A673 (cell line): ENCODE measurements at regions not wholly inside any gene's neighbourhood (a gene's known extent, or its start where the extent isn't known, plus 50 kb on each side); places are given as distances from the start of the nearest gene placed in this dataset.

ENCODE experiments used
- CTCF ChIP-seq: fragments of 300-800, 200-600 bp; sonication (generic); conservative IDR thresholded peaks from 2 replicates; pipeline ENCODE4 v1.5.1; 2017; ENCODE audit warnings: low read depth, mild to moderate bottlenecking, antibody characterized with exemption, low read length, moderate library complexity, mixed read lengths
- EZH2 ChIP-seq: fragments of 200-600 bp; sonication (generic); IDR thresholded peaks from 2 replicates; pipeline ENCODE4 v1.6.1; 2017; ENCODE audit warnings: borderline replicate concordance, low read depth, mild to moderate bottlenecking, mixed read lengths, antibody characterized with exemption, low read length; ENCODE audit not compliant: poor library complexity, severe bottlenecking

- no peak for TF ChIP-seq CTCF
- no peak for TF ChIP-seq EZH2
Observed at GRCh38 chr11:26904801-26905200, 89.1 kb upstream of the FIBIN start.
